ENCODE measurements at regions not wholly inside any gene's neighbourhood (a gene's known extent, or its start where the extent isn't known, plus 50 kb on each side); places are given as distances from the start of the nearest gene placed in this dataset.
A peak's percentile ranks its signal among the peaks of the same experiment; 100 is the strongest.

DNA sequence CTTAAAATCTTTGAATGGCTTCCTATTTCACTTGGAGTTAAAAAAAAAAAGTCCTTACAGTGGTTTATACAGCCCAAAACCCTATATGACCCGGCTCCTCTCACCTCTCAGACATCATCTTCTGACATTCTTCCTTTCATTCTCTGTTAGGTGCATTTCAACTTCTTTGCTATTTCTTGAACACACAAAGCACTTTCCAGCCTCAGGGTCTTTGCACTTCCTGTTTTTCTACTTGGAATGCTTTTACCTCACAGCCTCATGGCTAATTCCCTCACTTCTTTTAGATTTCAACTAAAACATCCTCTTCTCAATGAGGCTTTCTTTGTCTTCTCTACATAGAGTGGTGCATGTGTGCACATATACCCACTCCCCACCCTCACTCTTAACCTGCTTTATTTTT, 91.0 kb upstream of the MB21D2 start:
- CTCF ChIA-PET: interaction anchor here (0.7 kb wide), 1 partner anchor 9 kb away, joined by 3 read pairs; no protein-coding TSS in a partner anchor
- POLR2A ChIA-PET (ENCODE audit: low non-redundant PET): no interaction called here
- H3K27ac ChIP-seq: no peak overlapping the region
- TF ChIP-seq, protein P1, sequence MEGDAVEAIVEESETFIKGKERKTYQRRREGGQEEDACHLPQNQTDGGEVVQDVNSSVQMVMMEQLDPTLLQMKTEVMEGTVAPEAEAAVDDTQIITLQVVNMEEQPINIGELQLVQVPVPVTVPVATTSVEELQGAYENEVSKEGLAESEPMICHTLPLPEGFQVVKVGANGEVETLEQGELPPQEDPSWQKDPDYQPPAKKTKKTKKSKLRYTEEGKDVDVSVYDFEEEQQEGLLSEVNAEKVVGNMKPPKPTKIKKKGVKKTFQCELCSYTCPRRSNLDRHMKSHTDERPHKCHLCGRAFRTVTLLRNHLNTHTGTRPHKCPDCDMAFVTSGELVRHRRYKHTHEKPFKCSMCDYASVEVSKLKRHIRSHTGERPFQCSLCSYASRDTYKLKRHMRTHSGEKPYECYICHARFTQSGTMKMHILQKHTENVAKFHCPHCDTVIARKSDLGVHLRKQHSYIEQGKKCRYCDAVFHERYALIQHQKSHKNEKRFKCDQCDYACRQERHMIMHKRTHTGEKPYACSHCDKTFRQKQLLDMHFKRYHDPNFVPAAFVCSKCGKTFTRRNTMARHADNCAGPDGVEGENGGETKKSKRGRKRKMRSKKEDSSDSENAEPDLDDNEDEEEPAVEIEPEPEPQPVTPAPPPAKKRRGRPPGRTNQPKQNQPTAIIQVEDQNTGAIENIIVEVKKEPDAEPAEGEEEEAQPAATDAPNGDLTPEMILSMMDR (conservative IDR thresholded peaks at IDR 0.05; ENCODE audit: low read depth): no peak
- DNase-seq (ENCODE audit: low spot score): no peak

DNA sequence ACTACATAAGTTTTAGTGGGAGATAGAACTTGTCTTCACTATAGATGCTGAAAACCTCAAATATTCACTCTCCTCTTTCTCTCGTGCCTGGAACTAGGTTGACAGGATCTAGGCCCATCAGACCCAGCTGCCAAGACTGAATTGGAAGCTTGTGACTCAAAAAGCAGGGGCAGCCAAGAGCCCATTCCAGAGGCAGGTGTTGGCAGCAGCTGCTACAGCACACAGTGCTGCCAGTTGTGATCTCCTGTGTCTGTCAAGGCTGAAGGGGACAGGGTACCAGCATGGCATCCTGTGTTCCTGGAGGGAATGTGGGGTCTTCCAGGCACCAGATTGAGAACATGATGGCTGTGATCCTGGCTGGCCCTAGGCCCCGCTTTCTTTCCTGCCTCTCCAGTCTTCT, 92.5 kb upstream of the MB21D2 start:
- TF ChIP-seq, protein P1 (conservative IDR thresholded peaks at IDR 0.05; ENCODE audit: low read depth): no peak
- CTCF ChIA-PET: interaction anchor here (1.1 kb wide), 1 partner anchor 27 kb away, joined by 3 read pairs; no protein-coding TSS in a partner anchor
- DNase-seq (ENCODE audit: low spot score): no peak
- POLR2A ChIA-PET (ENCODE audit: low non-redundant PET): no interaction called here
- H3K27ac ChIP-seq: no peak overlapping the region

DNA sequence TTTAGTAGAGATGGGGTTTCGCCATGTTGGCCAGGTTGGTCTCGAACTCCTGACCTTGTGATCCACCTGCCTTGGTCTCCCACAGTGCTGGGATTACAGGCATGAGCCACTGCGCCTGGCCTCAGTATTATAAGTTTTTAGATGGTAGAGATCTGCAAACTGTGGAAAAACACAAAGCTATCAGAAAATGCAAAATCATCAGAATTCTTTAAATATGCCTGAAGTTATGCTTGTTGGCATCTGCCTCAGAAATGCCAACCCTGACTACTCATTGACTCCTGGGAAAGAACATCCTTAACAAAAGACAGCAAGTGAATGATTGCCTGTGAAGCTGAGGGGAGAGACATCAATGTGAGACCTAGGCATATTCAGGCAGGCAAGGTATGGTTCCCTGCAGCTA, 94.3 kb upstream of the MB21D2 start:
- ChIA-PET POLR2A (ENCODE audit: low non-redundant PET) (no interaction called here), CTCF (interaction anchor here (0.6 kb wide), 1 partner anchor 36 kb away, joined by 3 read pairs; no protein-coding TSS in a partner anchor)
- DNase-seq (ENCODE audit: low spot score): no peak
- TF ChIP-seq, protein P1 (conservative IDR thresholded peaks at IDR 0.05; ENCODE audit: low read depth): no peak
- H3K27ac ChIP-seq: no peak overlapping the region

DNA sequence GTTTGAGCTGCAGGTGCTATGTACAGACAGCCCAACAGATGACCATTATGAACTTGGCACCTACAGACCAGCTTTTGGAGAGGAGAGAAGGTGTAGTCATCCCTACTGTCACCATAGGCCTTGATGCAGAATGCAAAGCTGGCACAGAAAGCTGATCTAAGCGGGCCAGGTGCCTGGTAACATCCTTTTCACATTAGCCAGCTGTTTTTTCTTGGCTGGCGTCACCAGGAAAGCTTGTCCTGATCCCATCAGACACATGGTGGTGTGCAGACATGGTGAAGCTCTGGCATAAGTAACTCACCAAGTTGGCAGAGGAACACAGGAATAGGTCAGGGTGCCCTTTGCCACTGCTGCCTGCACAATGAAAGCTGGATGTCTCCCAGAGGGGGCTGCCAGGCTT, 97.2 kb upstream of the MB21D2 start:
- no peak overlapping the region for H3K27ac ChIP-seq
- CTCF ChIA-PET: interaction anchor here (0.6 kb wide), 1 partner anchor 557 kb away, joined by 3 read pairs; no protein-coding TSS in a partner anchor
- POLR2A ChIA-PET (ENCODE audit: low non-redundant PET): no interaction called here
- TF ChIP-seq, protein P1 (conservative IDR thresholded peaks at IDR 0.05; ENCODE audit: low read depth): no peak
- no peak for DNase-seq (ENCODE audit: low spot score)

DNA sequence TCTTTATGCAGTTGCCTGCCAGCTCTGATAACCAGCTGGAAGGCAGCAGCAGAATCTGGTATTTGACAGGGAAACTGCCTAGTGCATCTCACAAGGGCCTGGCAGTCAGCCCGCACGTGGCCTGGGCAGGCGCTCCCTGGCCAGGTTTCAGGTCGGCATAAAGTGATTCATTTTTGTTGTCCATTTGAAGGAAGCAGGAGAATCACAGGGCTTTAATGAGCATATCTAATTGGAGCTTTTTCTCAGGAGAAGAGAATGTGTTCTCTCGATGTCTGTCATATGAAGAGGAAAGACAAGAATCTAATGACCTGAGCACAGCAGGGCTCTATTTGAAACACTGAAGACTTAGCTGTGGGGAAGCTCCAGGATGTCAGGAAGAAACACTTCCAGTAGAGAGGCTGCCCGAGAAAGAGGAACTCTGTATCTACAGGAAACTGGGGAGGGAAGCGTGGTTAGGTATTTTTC, 98.8 kb upstream of the MB21D2 start:
- DNase-seq (ENCODE audit: low spot score): peak; percentile 36
- CTCF ChIA-PET: interaction anchor here (0.5 to 0.7 kb wide), 3 partner anchors 11 to 75 kb away, joined by 3 read pairs; no protein-coding TSS in a partner anchor
- TF ChIP-seq, protein P1 (conservative IDR thresholded peaks at IDR 0.05; ENCODE audit: low read depth): no peak
- POLR2A ChIA-PET (ENCODE audit: low non-redundant PET): no interaction called here
- H3K27ac ChIP-seq: no peak overlapping the region

DNA sequence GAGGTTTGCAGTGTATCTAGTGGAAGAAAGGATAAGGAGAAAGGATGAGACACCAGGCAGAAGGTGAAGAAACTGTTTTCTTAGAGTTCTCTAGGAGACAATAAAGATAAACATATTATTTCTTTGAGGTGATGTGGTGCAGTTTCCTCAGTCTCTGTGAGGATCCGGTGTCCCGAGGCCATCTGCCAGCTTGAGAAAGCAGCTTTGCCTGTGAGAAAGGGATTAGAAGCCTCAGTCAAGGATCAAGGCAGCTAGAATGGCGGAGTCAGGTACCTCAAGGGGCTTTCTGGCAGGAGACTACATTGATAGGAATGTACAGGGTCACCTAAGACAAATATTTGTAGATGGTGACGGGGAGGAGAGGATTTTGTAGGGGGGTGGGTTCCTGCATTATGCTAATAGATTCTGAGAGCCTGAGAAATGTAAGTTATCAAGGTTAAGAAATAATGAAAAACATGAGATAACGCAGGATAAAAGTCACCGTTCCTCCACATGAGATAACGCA, 103.9 kb upstream of the MB21D2 start:
- TF ChIP-seq, protein P1 (conservative IDR thresholded peaks at IDR 0.05; ENCODE audit: low read depth): no peak
- H3K27ac ChIP-seq: no peak overlapping the region
- ChIA-PET CTCF (no interaction called here), POLR2A (ENCODE audit: low non-redundant PET) (no interaction called here)
- no peak for DNase-seq (ENCODE audit: low spot score)

Measured in RWPE1 (cell line).